Stimulated activated naive B cell treated with anti-CD40 and anti-IgM and Interleukin-4, amounts not matched to agents 10 μg/mL and 1 μg/mL and 100 μg/mL, for 72 hours (primary cell): ENCODE measurements at regions not wholly inside any gene's neighbourhood (a gene's known extent, or its start where the extent isn't known, plus 50 kb on each side); places are given as distances from the start of the nearest gene placed in this dataset.
"Not testable (repeated sequence)": the region's sequence is repeated elsewhere in the genome, so short reads cannot be mapped to it uniquely, and the experiment has no call there.

Experiments
- ATAC-seq, 2 donors: fragments of 150-1000 bp; cut with Tn5 transposase; replicated peaks; 2 replicates each; pipeline ENCODE4 v1.10.0; 2021; ENCODE audit warnings: moderate library complexity in 1 of 2
- DNase-seq: peaks from one replicate; pipeline ENCODE4 v3.0.0; 2021
- H3K27ac Mint-ChIP-seq: one replicate; pipeline ENCODE4 v1.8.0; 2022; ENCODE audit warnings: mild to moderate bottlenecking, mixed read lengths
- H3K27me3 Mint-ChIP-seq, 2 donors: one replicate each; pipeline ENCODE4 v1.8.0; 2022; ENCODE audit warnings: mixed read lengths in 2 of 2
- H3K36me3 Mint-ChIP-seq, 2 donors: one replicate each; pipeline ENCODE4 v1.8.0; 2022; ENCODE audit warnings: mixed read lengths in 2 of 2, mild to moderate bottlenecking in 1 of 2
- H3K4me1 Mint-ChIP-seq, 2 donors: one replicate each; pipeline ENCODE4 v1.8.0; 2022; ENCODE audit warnings: mixed read lengths in 2 of 2, mild to moderate bottlenecking in 1 of 2
- H3K4me3 Mint-ChIP-seq, 2 donors: one replicate each; pipeline ENCODE4 v1.8.0; 2022; ENCODE audit warnings: mild to moderate bottlenecking in 2 of 2, mixed read lengths in 2 of 2, moderate library complexity in 1 of 2
- H3K9me3 Mint-ChIP-seq, 2 donors: one replicate each; pipeline ENCODE4 v1.8.0; 2022; ENCODE audit warnings: mixed read lengths in 2 of 2, mild to moderate bottlenecking in 1 of 2

GRCh38 chr9:84502066-84502465 is 161.5 kb upstream of the SLC28A3 start:
- Mint-ChIP-seq H3K27me3 (no peaks in the 10 kb centered on the region), H3K27ac (no peak overlapping the region), H3K36me3 (no peaks in the 10 kb centered on the region), H3K9me3 (peaks cover 0 to 8% of the 10 kb centered on the region in 2 donors), H3K4me1 (no peaks in the 10 kb centered on the region), H3K4me3 (no peak overlapping the region)
- DNase-seq = no peak
- ATAC-seq = no peak

DNA sequence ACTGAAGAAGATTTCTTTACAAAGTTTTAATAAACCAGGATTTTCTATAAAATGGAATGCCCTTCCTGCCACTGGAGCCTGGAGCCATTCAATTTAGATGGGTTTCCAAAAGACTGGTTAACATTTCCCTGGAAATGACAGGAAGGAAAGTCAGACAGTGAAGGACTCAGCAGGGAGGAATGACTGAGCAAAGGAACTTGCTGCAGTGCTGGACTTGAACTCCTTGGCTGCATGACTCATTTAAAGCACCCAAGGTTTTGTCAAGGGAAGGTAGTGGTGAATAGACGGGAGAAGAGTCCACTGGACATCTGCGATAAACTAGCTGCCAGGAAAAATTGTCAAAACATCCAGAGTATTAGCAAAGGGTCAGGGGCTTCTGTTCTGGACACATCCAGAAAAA is 163.8 kb upstream of the SLC28A3 start:
- Mint-ChIP-seq H3K4me3 (no peak overlapping the region), H3K27ac (no peak overlapping the region), H3K27me3 (no peaks in the 10 kb centered on the region), H3K4me1 (no peaks in the 10 kb centered on the region), H3K9me3 (peaks cover 0 to 12% of the 10 kb centered on the region in 2 donors), H3K36me3 (no peaks in the 10 kb centered on the region)
- ATAC-seq (no peak), DNase-seq (no peak)

- no peak for DNase-seq
- ATAC-seq = no peak
- no peak overlapping the region for H3K4me3 Mint-ChIP-seq
- no peak overlapping the region for H3K27ac Mint-ChIP-seq
- no peaks in the 10 kb centered on the region for H3K36me3 Mint-ChIP-seq
- no peaks in the 10 kb centered on the region for H3K4me1 Mint-ChIP-seq
- peaks cover 0 to 6% of the 10 kb centered on the region in 2 donors for H3K9me3 Mint-ChIP-seq
- H3K27me3 Mint-ChIP-seq = no peaks in the 10 kb centered on the region
Observed at GRCh38 chr9:84511651-84512050, 157.9 kb upstream of the NTRK2 start.

DNA sequence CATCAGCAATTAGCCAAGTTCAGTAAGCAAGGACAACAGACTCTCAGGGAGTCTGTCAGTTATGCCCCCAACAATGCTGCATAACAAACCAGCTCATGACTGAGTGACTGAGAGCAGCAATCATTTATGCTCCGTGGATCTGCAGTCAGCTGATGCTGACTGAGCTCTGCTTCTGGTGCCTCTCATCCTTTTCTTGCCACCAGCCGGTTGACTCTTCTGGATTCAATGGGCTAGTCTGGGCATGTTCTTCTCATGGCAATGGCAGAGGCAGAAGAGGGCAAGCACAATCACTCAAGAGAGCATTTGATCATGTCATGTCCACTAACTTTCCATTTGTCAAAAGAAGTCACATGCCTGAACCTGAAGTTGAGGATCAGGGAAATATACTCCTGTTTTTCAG is 157.0 kb upstream of the NTRK2 start:
- DNase-seq = no peak
- Mint-ChIP-seq H3K9me3 (peaks cover 0 to 6% of the 10 kb centered on the region in 2 donors), H3K4me3 (no peak overlapping the region), H3K27ac (no peak overlapping the region), H3K27me3 (no peaks in the 10 kb centered on the region), H3K4me1 (no peaks in the 10 kb centered on the region), H3K36me3 (no peaks in the 10 kb centered on the region)
- ATAC-seq = no peak

- Mint-ChIP-seq H3K9me3 (peaks cover 4 to 10% of the 10 kb centered on the region in 2 donors), H3K4me1 (no peaks in the 10 kb centered on the region), H3K36me3 (no peaks in the 10 kb centered on the region), H3K27ac (no peak overlapping the region), H3K27me3 (no peaks in the 10 kb centered on the region), H3K4me3 (no peak overlapping the region)
- DNase-seq (no peak), ATAC-seq (no peak)
Observed at GRCh38 chr9:84513473-84513872, 156.1 kb upstream of the NTRK2 start.

- no peak for ATAC-seq
- no peaks in the 10 kb centered on the region for H3K4me1 Mint-ChIP-seq
- H3K27ac Mint-ChIP-seq = no peak overlapping the region
- no peak for DNase-seq
- peaks cover 4 to 9% of the 10 kb centered on the region in 2 donors for H3K9me3 Mint-ChIP-seq
- H3K4me3 Mint-ChIP-seq = no peak overlapping the region
- H3K36me3 Mint-ChIP-seq = no peaks in the 10 kb centered on the region
- no peaks in the 10 kb centered on the region for H3K27me3 Mint-ChIP-seq
Observed at GRCh38 chr9:84513979-84514378, 155.6 kb upstream of the NTRK2 start.

DNA sequence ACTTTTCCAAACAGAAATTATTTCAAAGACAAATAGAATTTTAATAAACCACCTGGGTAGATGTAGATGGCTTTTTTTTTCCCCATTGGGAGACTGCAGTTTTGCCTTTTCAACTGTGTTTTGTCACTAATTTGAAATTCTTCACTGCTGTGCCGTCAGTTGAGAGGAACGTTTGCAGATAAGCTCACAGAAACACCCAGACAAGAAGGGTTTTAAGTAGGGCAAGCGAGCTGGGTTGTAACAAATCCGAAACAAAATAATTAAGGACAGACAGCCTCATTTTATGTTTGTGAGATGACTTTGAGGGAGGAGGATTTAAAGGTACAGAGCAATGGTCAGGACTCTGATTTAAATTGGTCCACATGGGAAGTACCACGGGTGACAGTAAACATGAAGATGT is 155.1 kb upstream of the NTRK2 start:
- no peaks in the 10 kb centered on the region for H3K27me3 Mint-ChIP-seq
- H3K4me3 Mint-ChIP-seq = no peak overlapping the region
- no peak overlapping the region for H3K27ac Mint-ChIP-seq
- H3K9me3 Mint-ChIP-seq = peaks cover 4 to 9% of the 10 kb centered on the region in 2 donors
- H3K36me3 Mint-ChIP-seq = no peaks in the 10 kb centered on the region
- DNase-seq = no peak
- ATAC-seq = no peak
- no peaks in the 10 kb centered on the region for H3K4me1 Mint-ChIP-seq

DNA sequence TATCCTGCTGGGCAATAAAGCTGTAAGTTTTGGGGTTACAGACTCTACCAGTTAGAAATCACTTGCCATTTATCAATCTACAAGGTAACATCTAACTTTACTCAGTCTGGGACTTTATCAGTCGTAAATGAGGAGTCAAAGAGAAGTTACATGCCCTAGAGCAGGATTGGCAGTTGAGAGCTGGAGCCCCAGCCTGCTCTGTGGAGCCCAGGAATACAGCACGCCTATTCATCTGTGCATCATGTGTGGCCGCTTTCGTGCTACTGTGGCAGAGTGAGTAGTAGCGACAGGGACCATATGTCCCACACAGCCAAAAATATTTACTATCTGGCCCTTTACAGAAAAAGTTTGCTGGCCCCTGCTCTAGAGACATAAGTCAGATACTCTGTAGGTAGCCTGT is 152.5 kb upstream of the NTRK2 start:
- H3K4me1 Mint-ChIP-seq = no peaks in the 10 kb centered on the region
- no peaks in the 10 kb centered on the region for H3K36me3 Mint-ChIP-seq
- no peaks in the 10 kb centered on the region for H3K27me3 Mint-ChIP-seq
- peaks cover 4 to 8% of the 10 kb centered on the region in 2 donors for H3K9me3 Mint-ChIP-seq
- ATAC-seq (no peak), DNase-seq (no peak)
- no peak overlapping the region for H3K4me3 Mint-ChIP-seq
- H3K27ac Mint-ChIP-seq = no peak overlapping the region

GRCh38 chr9:84519413-84519812 is 150.1 kb upstream of the NTRK2 start:
- no peak for DNase-seq
- H3K36me3 Mint-ChIP-seq = no peaks in the 10 kb centered on the region
- no peak overlapping the region for H3K4me3 Mint-ChIP-seq
- no peaks in the 10 kb centered on the region for H3K27me3 Mint-ChIP-seq
- H3K4me1 Mint-ChIP-seq = no peaks in the 10 kb centered on the region
- no peak for ATAC-seq
- no peak overlapping the region for H3K27ac Mint-ChIP-seq
- H3K9me3 Mint-ChIP-seq = peaks cover 4 to 10% of the 10 kb centered on the region in 2 donors

DNA sequence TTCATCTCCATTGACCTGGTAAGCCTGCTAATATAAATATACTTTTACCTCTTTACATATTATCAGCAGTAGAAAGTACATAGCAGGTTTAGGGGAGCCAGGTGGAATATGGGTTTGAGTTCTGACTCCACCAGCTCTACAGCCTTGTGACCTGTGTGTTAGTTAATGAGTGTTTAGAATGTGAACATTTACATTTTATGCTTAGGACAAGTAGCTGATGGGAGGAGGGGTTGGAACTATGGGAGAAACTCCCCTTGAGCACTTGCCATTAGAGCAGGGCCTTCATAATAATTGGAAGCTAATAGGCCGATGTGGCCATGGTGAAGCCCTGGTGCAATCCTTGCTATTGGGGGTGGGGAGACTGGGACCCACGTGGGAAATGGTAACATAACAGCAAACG is 148.3 kb upstream of the NTRK2 start:
- ATAC-seq = no peak
- no peak overlapping the region for H3K4me3 Mint-ChIP-seq

DNA sequence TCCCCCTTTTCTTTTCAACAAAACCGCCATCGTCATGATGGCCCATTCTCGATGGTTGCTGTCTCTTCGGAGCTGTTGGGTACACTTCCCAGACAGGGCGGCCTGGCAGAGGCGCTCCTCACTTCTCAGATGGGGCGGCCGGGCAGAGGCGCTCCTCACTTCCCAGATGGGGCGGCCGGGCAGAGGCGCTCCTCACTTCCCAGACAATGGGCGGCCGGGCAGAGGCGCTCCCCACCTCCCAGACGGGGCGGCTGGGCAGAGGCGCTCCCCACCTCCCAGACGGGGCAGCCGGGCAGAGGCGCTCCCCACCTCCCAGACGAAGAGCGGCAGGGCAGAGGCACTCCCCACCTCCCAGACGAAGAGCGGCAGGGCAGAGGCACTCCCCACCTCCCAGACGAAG is 143.3 kb upstream of the NTRK2 start:
- H3K9me3 Mint-ChIP-seq = peaks cover 14 to 16% of the 10 kb centered on the region in 2 donors
- H3K4me3 Mint-ChIP-seq, H3K4me1 Mint-ChIP-seq, ATAC-seq, H3K27ac Mint-ChIP-seq, H3K27me3 Mint-ChIP-seq, DNase-seq: not testable (repeated sequence)
- H3K36me3 Mint-ChIP-seq = peaks cover 1 to 13% of the 10 kb centered on the region in 2 donors

More for the DNA sequence above, 148.3 kb upstream of the NTRK2 start:
- Mint-ChIP-seq H3K4me1 (no peaks in the 10 kb centered on the region), H3K9me3 (peaks cover 4 to 11% of the 10 kb centered on the region in 2 donors), H3K27me3 (no peaks in the 10 kb centered on the region), H3K36me3 (no peaks in the 10 kb centered on the region), H3K27ac (no peak overlapping the region)
- no peak for DNase-seq

DNA sequence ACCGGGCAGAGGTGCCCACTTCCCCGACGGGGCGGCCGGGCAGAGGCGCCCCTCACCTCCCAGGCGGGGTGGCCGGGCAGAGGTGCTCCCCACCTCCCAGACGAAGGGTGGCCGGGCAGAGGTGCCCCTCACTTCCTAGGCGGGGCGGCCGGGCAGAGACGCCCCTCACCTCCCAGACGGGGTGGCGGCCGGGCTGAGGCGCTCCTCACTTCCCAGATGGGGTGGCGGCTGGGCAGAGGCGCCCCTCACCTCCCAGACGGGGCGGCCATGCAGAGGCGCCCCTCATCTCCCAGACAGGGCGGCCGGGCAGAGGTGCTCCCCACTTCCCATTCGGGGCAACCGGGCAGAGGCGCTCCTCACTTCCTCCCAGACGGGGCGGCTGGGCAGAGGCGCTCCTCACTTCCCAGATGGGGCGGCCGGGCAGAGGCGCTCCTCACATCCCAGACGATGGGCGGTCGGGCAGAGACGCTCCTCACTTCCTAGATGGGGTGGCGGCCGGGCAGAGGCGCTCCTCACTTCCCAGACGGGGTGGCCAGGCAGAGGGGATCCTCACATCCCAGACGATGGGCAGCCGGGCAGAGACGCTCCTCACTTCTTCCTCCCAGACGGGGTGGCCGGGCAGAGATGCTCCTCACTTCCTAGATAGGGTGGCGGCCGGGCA is 142.3 kb upstream of the NTRK2 start:
- not testable (repeated sequence) for H3K27ac Mint-ChIP-seq, ATAC-seq, H3K4me3 Mint-ChIP-seq, H3K4me1 Mint-ChIP-seq, DNase-seq, H3K27me3 Mint-ChIP-seq
- H3K36me3 Mint-ChIP-seq = peaks cover 1 to 13% of the 10 kb centered on the region in 2 donors
- peaks cover 14 to 16% of the 10 kb centered on the region in 2 donors for H3K9me3 Mint-ChIP-seq

DNA sequence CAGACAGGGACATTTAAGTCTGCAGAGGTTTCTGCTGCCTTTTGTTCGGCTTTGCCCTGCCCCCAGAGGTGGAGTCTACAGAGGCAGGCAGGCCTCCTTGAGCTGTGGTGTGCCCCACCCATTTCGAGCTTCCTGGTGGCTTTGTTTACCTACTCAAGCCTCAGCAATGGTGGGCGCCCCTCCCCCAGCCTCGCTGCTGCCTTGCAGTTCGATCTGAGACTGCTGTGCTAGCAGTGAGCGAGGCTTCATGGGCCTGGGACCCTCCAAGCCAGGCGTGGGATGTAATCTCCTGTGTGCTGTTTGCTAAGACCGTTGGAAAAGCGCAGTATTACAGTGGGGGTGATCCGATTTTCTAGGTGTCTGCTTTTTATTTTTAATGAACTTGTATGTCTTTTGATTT is 133.6 kb upstream of the NTRK2 start:
- not testable (repeated sequence) for H3K4me3 Mint-ChIP-seq, H3K36me3 Mint-ChIP-seq, DNase-seq, H3K27me3 Mint-ChIP-seq, H3K4me1 Mint-ChIP-seq, ATAC-seq, H3K27ac Mint-ChIP-seq
- peaks cover 22 to 30% of the 10 kb centered on the region in 2 donors for H3K9me3 Mint-ChIP-seq

DNA sequence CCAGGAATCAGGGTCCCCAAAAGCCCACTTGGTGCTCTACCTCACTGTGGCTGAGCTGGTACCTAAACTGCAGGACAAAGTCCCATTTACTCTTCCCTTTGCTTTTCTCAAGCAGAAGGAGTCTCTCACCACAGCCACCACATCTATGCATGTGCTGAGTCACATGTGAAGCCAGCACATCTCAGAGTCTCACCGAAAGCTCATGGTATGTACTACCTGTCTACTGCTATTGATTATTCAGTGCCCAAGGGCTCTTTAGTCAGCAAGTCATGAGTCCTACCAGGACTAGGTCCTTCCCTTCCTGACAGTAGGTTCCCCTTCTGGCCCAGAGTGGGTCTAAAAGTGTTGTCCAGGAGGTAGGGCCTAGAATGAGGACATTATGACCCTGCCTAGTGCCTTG is 130.7 kb upstream of the NTRK2 start:
- no peak overlapping the region for H3K27ac Mint-ChIP-seq
- H3K4me1 Mint-ChIP-seq = no peaks in the 10 kb centered on the region
- ATAC-seq (no peak), DNase-seq (no peak)
- peaks cover 0 to 5% of the 10 kb centered on the region in 2 donors for H3K36me3 Mint-ChIP-seq
- H3K27me3 Mint-ChIP-seq = peaks cover 6 to 7% of the 10 kb centered on the region in 2 donors
- H3K4me3 Mint-ChIP-seq = no peak overlapping the region
- H3K9me3 Mint-ChIP-seq = peaks cover 15 to 21% of the 10 kb centered on the region in 2 donors

DNA sequence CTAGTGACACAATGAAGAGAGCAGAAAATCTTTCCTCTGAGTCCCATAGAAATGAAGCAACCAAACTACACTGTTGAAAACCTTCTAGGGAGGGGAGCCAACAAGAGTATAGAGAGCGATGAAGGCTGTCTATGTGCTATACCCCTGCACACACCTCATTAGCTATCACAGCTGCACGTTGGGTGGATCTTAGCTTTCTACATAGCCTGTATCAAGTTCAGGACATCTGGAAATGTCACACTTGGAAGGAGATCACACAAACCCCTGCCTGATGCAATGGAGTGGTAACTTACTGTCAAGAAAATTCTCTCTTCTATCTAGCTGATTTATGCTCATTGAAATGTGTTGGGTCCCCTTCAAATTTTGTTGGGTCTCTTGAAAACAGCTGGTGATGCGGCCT is 127.0 kb upstream of the NTRK2 start:
- H3K27ac Mint-ChIP-seq = no peak overlapping the region
- no peaks in the 10 kb centered on the region for H3K4me1 Mint-ChIP-seq
- peaks cover 8 to 9% of the 10 kb centered on the region in 2 donors for H3K9me3 Mint-ChIP-seq
- H3K4me3 Mint-ChIP-seq = no peak overlapping the region
- no peak for ATAC-seq
- H3K36me3 Mint-ChIP-seq = no peaks in the 10 kb centered on the region
- H3K27me3 Mint-ChIP-seq = no peaks in the 10 kb centered on the region
- DNase-seq = no peak
